GM12891 (cell line): ENCODE measurements at regions not wholly inside any gene's neighbourhood (a gene's known extent, or its start where the extent isn't known, plus 50 kb on each side); places are given as distances from the start of the nearest gene placed in this dataset.

ENCODE experiments used
- POLR2A ChIP-seq: IDR thresholded peaks from 2 replicates; pipeline ENCODE4 v1.6.1; 2011; ENCODE audit warnings: low read depth, low read length, control low read depth
- POLR2AphosphoS5 ChIP-seq: IDR thresholded peaks from 2 replicates; pipeline ENCODE4 v1.6.1; 2011; ENCODE audit warnings: low read depth, low read length, control low read depth
- SPI1 ChIP-seq: IDR thresholded peaks from 2 replicates; pipeline ENCODE4 v1.6.1; 2011; ENCODE audit warnings: low read depth, low read length, control low read depth
- TAF1 ChIP-seq: IDR thresholded peaks from 2 replicates; pipeline ENCODE4 v1.6.1; 2011; ENCODE audit warnings: low read depth, low read length, control low read depth

- TF ChIP-seq TAF1: no peak
- no peak for TF ChIP-seq POLR2A
- no peak for TF ChIP-seq POLR2AphosphoS5
- TF ChIP-seq SPI1: no peak
Observed at GRCh38 chr18:44629406-44629805, 51.3 kb upstream of the SETBP1 start.
